Neural cell (in vitro differentiated cells): ENCODE measurements at regions not wholly inside any gene's neighbourhood (a gene's known extent, or its start where the extent isn't known, plus 50 kb on each side); places are given as distances from the start of the nearest gene placed in this dataset.

ENCODE experiments used
- H2AFZ ChIP-seq: fragments of 200-600, 300-800 bp; sonication (generic), shearing (Covaris generic); 2 replicates; pipeline ENCODE4 v1.6.0; 2014; ENCODE audit warnings: low read depth, mild to moderate bottlenecking, antibody characterized with exemption, low read length, moderate library complexity
- H3F3A ChIP-seq: fragments of 200-600 bp; shearing (Covaris generic); 2 replicates; pipeline ENCODE4 v1.6.1; 2016; ENCODE audit warnings: mild to moderate bottlenecking, moderate library complexity, mixed read lengths, antibody characterized with exemption, low read length; ENCODE audit not compliant: insufficient read depth, poor library complexity, severe bottlenecking
- H3K27ac ChIP-seq: fragments of 200-600, 300-800 bp; sonication (generic), shearing (Covaris generic); 2 replicates; pipeline ENCODE4 v1.5.1; 2014; ENCODE audit warnings: mild to moderate bottlenecking, low read length, moderate library complexity
- H3K27me3 ChIP-seq: fragments of 300-800, 200-600 bp; sonication (generic), shearing (Covaris generic); 2 replicates; pipeline ENCODE4 v1.6.0; 2014; ENCODE audit warnings: mild to moderate bottlenecking, low read depth, low read length, moderate library complexity; ENCODE audit not compliant: insufficient read depth
- H3K36me3 ChIP-seq: fragments of 300-800, 200-600 bp; sonication (generic), shearing (Covaris generic); 2 replicates; pipeline ENCODE4 v1.5.1; 2014; ENCODE audit warnings: mild to moderate bottlenecking, antibody characterized with exemption, low read length, moderate library complexity; ENCODE audit not compliant: insufficient read depth
- H3K4me2 ChIP-seq: fragments of 300-800, 200-600 bp; sonication (generic), shearing (Covaris generic); 2 replicates; pipeline ENCODE4 v1.6.0; 2014; ENCODE audit warnings: mild to moderate bottlenecking, low read length
- H3K4me3 ChIP-seq: fragments of 300-800, 200-600 bp; sonication (generic), shearing (Covaris generic); 2 replicates; pipeline ENCODE4 v1.5.1; 2014; ENCODE audit warnings: mild to moderate bottlenecking, low read length, moderate library complexity
- H3K79me2 ChIP-seq: fragments of 200-600 bp; shearing (Covaris generic); replicated peaks from 2 replicates; pipeline ENCODE4 v1.6.0; 2014; ENCODE audit warnings: mild to moderate bottlenecking, low read length, moderate library complexity; ENCODE audit not compliant: insufficient read depth
- H3K9ac ChIP-seq: fragments of 300-800, 200-600 bp; sonication (generic), shearing (Covaris generic); 2 replicates; pipeline ENCODE4 v1.6.1; 2016; ENCODE audit warnings: mild to moderate bottlenecking, low read length, mixed read lengths
- H3K9me2 ChIP-seq: fragments of 200-600 bp; shearing (Covaris generic); 2 replicates; pipeline ENCODE4 v1.6.1; 2016; ENCODE audit warnings: mild to moderate bottlenecking, low read length, mixed read lengths; ENCODE audit not compliant: insufficient read depth
- H3K9me3 ChIP-seq: fragments of 200-600, 300-800 bp; sonication (generic), shearing (Covaris generic); 2 replicates; pipeline ENCODE4 v1.6.1; 2016; ENCODE audit warnings: mild to moderate bottlenecking, mixed run types, low read length, moderate library complexity, mixed read lengths
- H4K20me1 ChIP-seq: fragments of 200-600 bp; shearing (Covaris generic); 2 replicates; pipeline ENCODE4 v1.6.1; 2016; ENCODE audit warnings: mild to moderate bottlenecking, mixed run types; ENCODE audit not compliant: insufficient read depth
- CTCF ChIP-seq: fragments of 450-650 bp; IDR thresholded peaks from 2 replicates; pipeline ENCODE4 v1.5.1; 2014; ENCODE audit warnings: antibody characterized with exemption, mild to moderate bottlenecking, moderate library complexity; ENCODE audit not compliant: poor library complexity, severe bottlenecking
- EP300 ChIP-seq: fragments of 450-650 bp; conservative IDR thresholded peaks from 2 replicates; pipeline ENCODE4 v1.6.1; 2014; ENCODE audit warnings: antibody characterized with exemption, mild to moderate bottlenecking, moderate library complexity; ENCODE audit not compliant: poor library complexity, severe bottlenecking
- EZH2 ChIP-seq: fragments of 200-600, 300-800 bp; shearing (Covaris generic), sonication (generic); IDR thresholded peaks from 2 replicates; pipeline ENCODE4 v1.6.1; 2014; ENCODE audit warnings: antibody characterized with exemption, low read length, borderline replicate concordance, mild to moderate bottlenecking; ENCODE audit not compliant: insufficient read depth, poor library complexity, severe bottlenecking
- MXI1 ChIP-seq: fragments of 450-650 bp; conservative IDR thresholded peaks from 2 replicates; pipeline ENCODE4 v1.6.1; 2014; ENCODE audit warnings: antibody characterized with exemption, mild to moderate bottlenecking; ENCODE audit not compliant: poor library complexity, severe bottlenecking
- POLR2AphosphoS5 ChIP-seq: IDR thresholded peaks from 2 replicates; pipeline ENCODE4 v1.6.1; 2012
- RAD21 ChIP-seq: fragments of 450-650 bp; conservative IDR thresholded peaks from 2 replicates; pipeline ENCODE4 v1.6.1; 2014; ENCODE audit warnings: antibody characterized with exemption, mild to moderate bottlenecking, moderate library complexity
- SMC3 ChIP-seq: fragments of 450-650 bp; conservative IDR thresholded peaks from 2 replicates; pipeline ENCODE4 v1.6.1; 2014; ENCODE audit warnings: antibody characterized with exemption, mild to moderate bottlenecking, moderate library complexity; ENCODE audit not compliant: poor library complexity
- TAF1 ChIP-seq: IDR thresholded peaks from 2 replicates; pipeline ENCODE4 v1.6.1; 2012; ENCODE audit warnings: low read depth
- TF ChIP-seq, protein P1 (sequence below): IDR thresholded peaks from 2 replicates; pipeline ENCODE4 v1.6.1; 2012; ENCODE audit warnings: borderline replicate concordance

DNA sequence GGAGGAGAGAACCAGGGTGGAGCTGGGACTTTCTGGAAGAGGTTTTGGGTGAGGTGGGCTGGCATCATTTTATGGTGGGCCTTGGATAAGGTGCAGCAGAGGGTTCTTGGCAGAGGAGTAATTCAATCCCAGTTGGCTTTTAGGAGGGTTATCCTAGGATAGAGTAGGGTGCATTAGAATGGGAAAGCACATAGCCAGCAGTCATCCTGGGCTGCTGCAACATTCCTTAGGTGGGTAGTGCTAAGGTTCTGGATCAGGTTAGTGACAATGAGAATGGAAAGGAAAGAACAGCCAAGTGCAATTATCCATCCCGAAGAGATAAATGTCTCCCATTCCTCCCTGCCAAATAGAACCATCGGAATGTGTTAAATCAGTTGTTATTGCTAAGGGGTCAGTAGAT lies 157.3 kb upstream of the SPRED2 start:
- Histone ChIP-seq H3K9me3 (no peaks in the 10 kb centered on the region), H3K36me3 (no peaks in the 10 kb centered on the region), H3F3A (no peaks in the 10 kb centered on the region), H2AFZ (no peak overlapping the region), H3K4me2 (no peak overlapping the region), H3K27me3 (no peaks in the 10 kb centered on the region), H3K79me2 (no peaks in the 10 kb centered on the region), H3K9ac (no peak overlapping the region), H4K20me1 (no peaks in the 10 kb centered on the region), H3K4me3 (no peak overlapping the region), H3K9me2 (no peaks in the 10 kb centered on the region), H3K27ac (no peak overlapping the region)
- TF ChIP-seq, protein P1, sequence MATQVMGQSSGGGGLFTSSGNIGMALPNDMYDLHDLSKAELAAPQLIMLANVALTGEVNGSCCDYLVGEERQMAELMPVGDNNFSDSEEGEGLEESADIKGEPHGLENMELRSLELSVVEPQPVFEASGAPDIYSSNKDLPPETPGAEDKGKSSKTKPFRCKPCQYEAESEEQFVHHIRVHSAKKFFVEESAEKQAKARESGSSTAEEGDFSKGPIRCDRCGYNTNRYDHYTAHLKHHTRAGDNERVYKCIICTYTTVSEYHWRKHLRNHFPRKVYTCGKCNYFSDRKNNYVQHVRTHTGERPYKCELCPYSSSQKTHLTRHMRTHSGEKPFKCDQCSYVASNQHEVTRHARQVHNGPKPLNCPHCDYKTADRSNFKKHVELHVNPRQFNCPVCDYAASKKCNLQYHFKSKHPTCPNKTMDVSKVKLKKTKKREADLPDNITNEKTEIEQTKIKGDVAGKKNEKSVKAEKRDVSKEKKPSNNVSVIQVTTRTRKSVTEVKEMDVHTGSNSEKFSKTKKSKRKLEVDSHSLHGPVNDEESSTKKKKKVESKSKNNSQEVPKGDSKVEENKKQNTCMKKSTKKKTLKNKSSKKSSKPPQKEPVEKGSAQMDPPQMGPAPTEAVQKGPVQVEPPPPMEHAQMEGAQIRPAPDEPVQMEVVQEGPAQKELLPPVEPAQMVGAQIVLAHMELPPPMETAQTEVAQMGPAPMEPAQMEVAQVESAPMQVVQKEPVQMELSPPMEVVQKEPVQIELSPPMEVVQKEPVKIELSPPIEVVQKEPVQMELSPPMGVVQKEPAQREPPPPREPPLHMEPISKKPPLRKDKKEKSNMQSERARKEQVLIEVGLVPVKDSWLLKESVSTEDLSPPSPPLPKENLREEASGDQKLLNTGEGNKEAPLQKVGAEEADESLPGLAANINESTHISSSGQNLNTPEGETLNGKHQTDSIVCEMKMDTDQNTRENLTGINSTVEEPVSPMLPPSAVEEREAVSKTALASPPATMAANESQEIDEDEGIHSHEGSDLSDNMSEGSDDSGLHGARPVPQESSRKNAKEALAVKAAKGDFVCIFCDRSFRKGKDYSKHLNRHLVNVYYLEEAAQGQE: no peak
- TF ChIP-seq MXI1 (no peak), RAD21 (no peak), EP300 (no peak), SMC3 (no peak), EZH2 (no peak), POLR2AphosphoS5 (no peak), TAF1 (no peak), CTCF (no peak)

GRCh38 chr2:65587779-65588178 lies 155.4 kb upstream of the SPRED2 start:
- no peak overlapping the region for H3K9ac ChIP-seq
- no peak overlapping the region for H3K4me3 ChIP-seq
- no peak overlapping the region for H3K27ac ChIP-seq
- no peaks in the 10 kb centered on the region for H3K36me3 ChIP-seq
- H3K9me3 ChIP-seq: no peaks in the 10 kb centered on the region
- H3K9me2 ChIP-seq: no peaks in the 10 kb centered on the region
- H2AFZ ChIP-seq: no peak overlapping the region
- H4K20me1 ChIP-seq: no peaks in the 10 kb centered on the region
- TF ChIP-seq SMC3 (no peak), EP300 (no peak), TAF1 (no peak), MXI1 (no peak), POLR2AphosphoS5 (no peak), CTCF (no peak), EZH2 (no peak), RAD21 (no peak)
- TF ChIP-seq, protein P1: no peak
- H3K79me2 ChIP-seq: no peaks in the 10 kb centered on the region
- no peak overlapping the region for H3K4me2 ChIP-seq
- H3K27me3 ChIP-seq: no peaks in the 10 kb centered on the region
- H3F3A ChIP-seq: no peaks in the 10 kb centered on the region
